Aorta (tissue), 5 donors: ENCODE measurements at regions not wholly inside any gene's neighbourhood (a gene's known extent, or its start where the extent isn't known, plus 50 kb on each side); places are given as distances from the start of the nearest gene placed in this dataset.

Source experiments
- ATAC-seq: fragments of 200-7000 bp; cut with Tn5 transposase; one replicate; pipeline ENCODE4 v1.9.1; 2022; ENCODE audit warnings: moderate library complexity; ENCODE audit not compliant: low FRiP score
- DNase-seq, 2 donors: peaks; one replicate each; pipeline ENCODE4 v3.0.0-alpha.2; 2020
- H3K27ac ChIP-seq, 2 donors: one replicate each; pipeline ENCODE4 v1.5.1; 2013; ENCODE audit warnings: low read length in 2 of 2, mild to moderate bottlenecking in 2 of 2, moderate library complexity in 2 of 2, control low read depth in 1 of 2, inconsistent platforms in 1 of 2, low read depth in 1 of 2
- H3K27me3 ChIP-seq, 2 donors: one replicate each; pipeline ENCODE4 v1.6.1; 2013; ENCODE audit warnings: control low read depth in 1 of 2, low read length in 1 of 2, mild to moderate bottlenecking in 1 of 2, moderate library complexity in 1 of 2; ENCODE audit not compliant: insufficient read depth in 2 of 2, control insufficient read depth in 1 of 2
- H3K36me3 ChIP-seq, 2 donors: one replicate each; pipeline ENCODE4 v1.6.1; 2013; ENCODE audit warnings: control low read depth in 1 of 2, low read length in 1 of 2, mild to moderate bottlenecking in 1 of 2; ENCODE audit not compliant: insufficient read depth in 2 of 2, control insufficient read depth in 1 of 2
- H3K4me1 ChIP-seq, 2 donors: one replicate each; pipeline ENCODE4 v1.6.1; 2013; ENCODE audit warnings: low read length in 2 of 2, control low read depth in 1 of 2, mild to moderate bottlenecking in 1 of 2, moderate library complexity in 1 of 2; ENCODE audit not compliant: insufficient read depth in 2 of 2, control insufficient read depth in 1 of 2
- H3K4me3 ChIP-seq, 2 donors: one replicate each; pipeline ENCODE4 v1.5.1; 2013; ENCODE audit warnings: low read length in 2 of 2, control low read depth in 1 of 2, mild to moderate bottlenecking in 1 of 2
- H3K9me3 ChIP-seq: one replicate; pipeline ENCODE4 v1.6.1; 2013; ENCODE audit warnings: mild to moderate bottlenecking, low read length; ENCODE audit not compliant: control insufficient read depth
- WGBS, 2 donors: extraction: QIAGEN DNeasy Blood & Tissue Kit; methylation state at CpG; one replicate each; pipeline ENCODE4 v1.1.7; 2013; 5-methylcytosine and 5-hydroxymethylcytosine counted together
- intact Hi-C, 2 donors: fragments of 100-400 bp; cut with DNase I; formaldehyde crosslinking; loops; one replicate each; pipeline versions ENCODE4 v1.14.2 to v1.15.0; 2022
- donor health status: healthy with polysubstance abuse.
- donor health status: Bipolar disorder and iron deficiency.
- donor health status: DM: no; HTN: no; CAD: no.
- donor health status: DM: no; HTN: no; CAD: no.
- donor health status: DM: yes; HTN: yes; CAD: no.

DNA sequence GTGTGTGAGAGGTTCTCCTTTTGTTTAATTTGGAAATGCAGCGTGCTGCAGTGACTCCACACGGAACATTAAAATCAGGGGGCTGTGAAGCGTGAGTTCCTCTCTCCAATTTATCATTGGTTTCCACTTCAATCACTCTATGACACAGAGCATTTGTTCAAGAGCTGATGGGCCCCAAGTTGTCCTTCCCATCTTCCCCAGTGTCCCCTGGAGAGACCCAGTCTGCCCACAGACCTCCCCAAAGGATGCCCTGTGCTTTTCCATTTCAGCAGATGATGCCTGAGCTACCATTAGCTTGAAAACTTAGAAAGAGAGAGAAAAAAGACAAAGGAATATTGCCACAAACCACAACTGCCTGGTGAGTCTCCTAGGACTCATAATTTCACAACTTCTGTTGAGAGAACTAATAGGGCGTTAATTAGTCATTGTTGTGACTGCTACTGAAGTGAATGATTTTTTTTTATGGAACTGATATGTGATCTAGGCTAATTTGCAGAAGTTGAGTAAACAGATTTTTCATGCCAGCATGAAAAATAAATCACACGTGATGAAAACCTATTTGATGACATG lies 772.7 kb downstream of the SEMA5A start:
- no peaks in the 10 kb centered on the region for H3K27me3 ChIP-seq
- ATAC-seq = no peak
- H3K4me1 ChIP-seq = no peaks in the 10 kb centered on the region
- no peak overlapping the region for H3K4me3 ChIP-seq
- H3K36me3 ChIP-seq = no peaks in the 10 kb centered on the region
- no peaks in the 10 kb centered on the region for H3K9me3 ChIP-seq
- WGBS, 2 donors = 63 to 76% methylated on average over 5 of the region's 5 CpGs
- intact Hi-C loops = no loop called here
- H3K27ac ChIP-seq = no peak overlapping the region
- no peak for DNase-seq

DNA sequence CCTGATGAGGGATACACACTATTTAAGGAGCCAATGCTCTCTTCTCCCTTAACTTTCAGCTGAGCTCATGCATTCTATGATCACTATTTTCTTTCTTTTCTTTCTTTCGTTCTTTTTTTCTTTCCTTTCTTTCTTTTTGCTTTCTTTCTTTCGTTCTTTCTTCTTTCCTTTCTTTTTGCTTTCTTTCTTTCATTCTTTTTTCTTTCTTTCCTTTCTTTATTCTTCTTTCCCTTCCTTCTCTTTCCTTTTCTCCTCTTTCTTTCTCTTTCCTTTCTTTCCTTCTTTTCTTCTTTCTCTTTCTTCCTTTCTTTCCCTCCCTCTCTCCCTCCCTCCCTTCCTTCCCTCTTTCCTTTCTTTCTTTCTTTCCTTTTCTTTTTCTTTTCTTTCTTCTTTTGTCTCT lies 761.2 kb downstream of the SEMA5A start:
- ATAC-seq = no peak
- DNase-seq = no peak
- H3K4me1 ChIP-seq = peaks cover 0 to 2% of the 10 kb centered on the region in 2 donors
- H3K27ac ChIP-seq = no peak overlapping the region
- WGBS, 2 donors = 84 to 86% methylated on average over 2 of the region's 2 CpGs
- H3K36me3 ChIP-seq = no peaks in the 10 kb centered on the region
- H3K27me3 ChIP-seq = no peaks in the 10 kb centered on the region
- intact Hi-C loops = no loop called here
- no peak overlapping the region for H3K4me3 ChIP-seq
- no peaks in the 10 kb centered on the region for H3K9me3 ChIP-seq

DNA sequence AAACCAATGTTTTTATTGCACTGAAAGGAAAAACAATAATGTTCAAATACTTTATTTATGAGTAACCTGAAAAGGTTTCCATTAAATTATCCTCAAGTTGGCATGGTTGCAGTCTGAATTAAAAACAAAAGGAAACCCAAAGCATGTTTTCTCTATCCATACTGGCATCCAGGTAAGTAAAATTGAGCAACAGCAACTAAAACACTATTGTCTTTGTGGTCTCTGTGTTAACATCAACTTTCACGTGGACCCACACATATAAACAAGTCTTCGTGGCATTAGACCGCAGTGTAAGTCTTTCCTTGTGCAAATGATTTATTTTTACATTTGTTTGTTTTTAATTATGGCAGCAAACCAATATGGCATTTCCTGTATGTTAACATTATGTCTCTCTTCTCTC lies 757.6 kb downstream of the SEMA5A start:
- H3K27me3 ChIP-seq = no peaks in the 10 kb centered on the region
- H3K9me3 ChIP-seq = no peaks in the 10 kb centered on the region
- no peaks in the 10 kb centered on the region for H3K36me3 ChIP-seq
- H3K4me3 ChIP-seq = no peak overlapping the region
- H3K4me1 ChIP-seq = peaks cover 0 to 2% of the 10 kb centered on the region in 2 donors
- H3K27ac ChIP-seq = no peak overlapping the region
- no peak for ATAC-seq
- no peak for DNase-seq
- 22 to 36% methylated on average over 3 of the region's 3 CpGs for WGBS, 2 donors
- intact Hi-C loops = no loop called here

DNA sequence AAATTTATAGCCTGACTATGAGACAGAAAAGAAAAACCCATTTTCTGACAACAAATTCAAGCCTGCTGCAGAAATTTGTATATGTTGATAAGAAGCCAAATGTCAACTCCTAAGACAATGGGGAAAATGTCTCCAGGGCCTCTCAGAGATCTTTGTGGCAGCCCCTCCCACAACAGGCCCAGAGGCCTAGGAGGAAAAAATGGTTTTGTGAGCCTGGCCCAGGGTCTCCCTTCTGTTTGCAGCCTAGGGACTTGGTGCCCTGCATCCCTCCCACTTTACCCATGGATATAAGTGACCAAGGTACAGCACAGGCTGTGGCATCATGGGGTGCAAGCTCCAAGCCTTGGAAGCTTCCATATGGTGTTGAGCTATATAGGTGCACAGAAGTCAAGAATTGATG lies 740.2 kb downstream of the SEMA5A start:
- Histone ChIP-seq H3K27me3 (no peaks in the 10 kb centered on the region), H3K27ac (no peak overlapping the region), H3K36me3 (no peaks in the 10 kb centered on the region), H3K4me3 (no peak overlapping the region), H3K4me1 (no peaks in the 10 kb centered on the region), H3K9me3 (no peaks in the 10 kb centered on the region)
- intact Hi-C loops = no loop called here
- ATAC-seq (no peak), DNase-seq (no peak)

DNA sequence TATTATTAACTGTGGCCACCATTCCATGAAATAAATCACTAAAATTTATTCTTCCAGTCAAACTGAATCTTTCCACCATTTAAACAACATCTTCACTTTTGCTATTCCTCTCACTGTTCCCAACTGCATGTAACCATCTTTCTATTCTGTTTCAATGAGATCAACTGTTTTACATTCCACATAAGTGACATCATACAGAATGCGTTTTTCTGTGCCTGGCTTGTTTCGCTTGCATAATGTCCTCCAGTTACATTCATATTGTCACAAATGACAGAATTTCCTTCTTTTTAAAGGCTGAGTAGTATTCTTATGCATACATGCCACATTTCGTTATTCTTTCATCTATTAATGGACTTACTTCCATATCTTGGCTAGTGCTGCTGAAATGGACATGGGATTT lies 738.2 kb downstream of the SEMA5A start:
- DNase-seq = no peak
- Histone ChIP-seq H3K9me3 (no peaks in the 10 kb centered on the region), H3K4me3 (no peak overlapping the region), H3K27me3 (no peaks in the 10 kb centered on the region), H3K36me3 (no peaks in the 10 kb centered on the region), H3K27ac (no peak overlapping the region), H3K4me1 (no peaks in the 10 kb centered on the region)
- WGBS, 2 donors = 15 to 20% methylated on average over 3 of the region's 3 CpGs
- intact Hi-C loops = no loop called here
- no peak for ATAC-seq

DNA sequence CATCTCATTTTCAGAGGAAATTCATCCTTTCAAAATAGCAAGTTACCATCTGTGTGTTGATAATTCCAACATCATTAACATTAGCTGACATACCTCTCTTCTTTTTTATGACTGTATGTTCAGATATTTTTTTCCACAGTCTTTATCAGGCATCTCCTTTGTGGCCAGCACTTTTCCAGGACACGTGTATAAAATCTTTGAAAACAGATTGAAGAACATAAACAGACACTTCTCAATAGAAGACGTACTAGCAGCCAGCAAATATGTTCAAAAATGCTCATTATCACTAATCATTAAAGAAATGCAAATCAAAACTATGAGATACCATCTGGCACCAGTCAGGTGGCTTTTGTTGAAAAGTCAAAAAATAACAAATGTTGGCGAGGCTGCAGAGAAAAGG lies 734.3 kb downstream of the SEMA5A start:
- DNase-seq (no peak), ATAC-seq (no peak)
- no peaks in the 10 kb centered on the region for H3K36me3 ChIP-seq
- H3K27me3 ChIP-seq = no peaks in the 10 kb centered on the region
- 65 to 68% methylated on average over 3 of the region's 3 CpGs for WGBS, 2 donors
- no peaks in the 10 kb centered on the region for H3K4me1 ChIP-seq
- intact Hi-C loops = no loop called here
- H3K9me3 ChIP-seq = peaks cover 5% of the 10 kb centered on the region
- no peak overlapping the region for H3K4me3 ChIP-seq
- no peak overlapping the region for H3K27ac ChIP-seq

DNA sequence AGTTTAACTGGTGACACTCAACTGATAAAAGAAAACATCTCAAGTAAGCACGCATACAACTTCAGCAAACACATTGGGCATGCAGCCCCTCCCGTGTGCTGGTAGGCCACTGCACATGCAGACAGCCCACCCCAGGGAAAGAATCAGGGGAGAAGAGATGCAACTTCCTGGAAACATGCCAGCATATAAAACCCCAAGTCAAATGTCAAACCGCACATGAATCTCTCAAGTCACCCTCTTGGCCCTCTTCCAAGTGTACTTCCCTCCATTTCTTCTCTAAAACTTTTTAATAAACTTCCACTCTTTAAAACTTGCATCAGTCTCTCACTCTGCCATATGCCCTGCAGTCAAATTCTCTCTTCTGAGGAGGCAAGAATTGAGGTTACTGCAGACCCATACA lies 732.7 kb downstream of the SEMA5A start:
- no peaks in the 10 kb centered on the region for H3K27me3 ChIP-seq
- DNase-seq (no peak), ATAC-seq (no peak)
- intact Hi-C loops = no loop called here
- WGBS, 2 donors = 84 to 89% methylated on average over 3 of the region's 3 CpGs
- no peaks in the 10 kb centered on the region for H3K4me1 ChIP-seq
- no peak overlapping the region for H3K4me3 ChIP-seq
- H3K27ac ChIP-seq = no peak overlapping the region
- no peaks in the 10 kb centered on the region for H3K36me3 ChIP-seq
- peaks cover 5% of the 10 kb centered on the region for H3K9me3 ChIP-seq

DNA sequence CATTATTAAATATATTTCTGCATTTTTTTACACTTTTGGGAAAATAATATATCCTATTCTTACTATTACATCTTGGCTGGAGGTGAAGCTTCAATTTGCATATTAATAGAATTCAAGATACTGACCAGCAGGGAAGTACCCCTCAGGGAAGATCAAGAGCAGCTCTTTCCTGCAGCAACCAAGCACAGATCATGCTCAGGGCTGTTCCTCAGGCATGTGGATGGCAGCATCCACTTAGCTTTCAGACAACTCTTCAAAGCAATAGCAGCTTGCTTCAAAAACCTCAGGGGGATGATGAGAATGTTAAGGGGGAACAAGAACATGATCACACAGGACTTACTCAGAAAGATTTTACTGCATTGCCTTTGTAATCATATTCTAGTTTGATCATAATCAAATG lies 731.8 kb downstream of the SEMA5A start:
- peaks cover 5% of the 10 kb centered on the region for H3K9me3 ChIP-seq
- no peaks in the 10 kb centered on the region for H3K4me1 ChIP-seq
- ATAC-seq = no peak

DNA sequence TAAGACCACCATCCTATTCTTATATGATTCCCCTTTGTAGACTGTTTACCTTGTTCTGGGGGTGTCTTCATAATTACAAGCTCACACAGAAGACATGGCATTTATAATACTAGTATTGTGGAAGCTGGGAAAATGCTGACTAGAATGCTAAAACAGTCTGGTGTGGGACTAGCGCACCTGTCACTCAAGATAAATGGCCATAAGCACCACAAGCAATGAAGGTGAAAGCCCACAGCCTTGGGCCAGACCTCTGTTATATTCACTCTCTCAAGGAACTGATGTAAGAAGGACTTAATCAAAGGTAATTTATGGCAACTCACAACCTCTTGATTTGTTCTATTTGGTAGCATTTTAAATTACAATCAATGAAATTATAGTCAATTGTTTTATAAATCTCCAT lies 721.5 kb downstream of the SEMA5A start:
- WGBS, 2 donors = 82 to 90% methylated on average over 1 of the region's 1 CpG
- no peak overlapping the region for H3K27ac ChIP-seq

More for the DNA sequence above, 731.8 kb downstream of the SEMA5A start:
- no peak overlapping the region for H3K4me3 ChIP-seq
- intact Hi-C loops = no loop called here
- no peaks in the 10 kb centered on the region for H3K27me3 ChIP-seq
- DNase-seq = no peak
- no peak overlapping the region for H3K27ac ChIP-seq
- no peaks in the 10 kb centered on the region for H3K36me3 ChIP-seq

More for the DNA sequence above, 721.5 kb downstream of the SEMA5A start:
- DNase-seq = no peak
- Histone ChIP-seq H3K27me3 (no peaks in the 10 kb centered on the region), H3K4me3 (no peak overlapping the region), H3K9me3 (peaks cover under 1% of the 10 kb centered on the region), H3K4me1 (no peaks in the 10 kb centered on the region), H3K36me3 (no peaks in the 10 kb centered on the region)
- no peak for ATAC-seq
- intact Hi-C loops = no loop called here
